H1 (cell line): ENCODE measurements at regions not wholly inside any gene's neighbourhood (a gene's known extent, or its start where the extent isn't known, plus 50 kb on each side); places are given as distances from the start of the nearest gene placed in this dataset.

ENCODE experiments used
- CTCF ChIA-PET: fragments of 300-600 bp; sonication (Branson Sonifier 250); formaldehyde crosslinking; loops from one replicate; lab custom pipeline; 2021; ENCODE audit not compliant: partially characterized antibody; lab: Charles Lee
- POLR2A ChIA-PET: fragments of 300-600 bp; sonication (Branson Sonifier 250); formaldehyde crosslinking; loops from one replicate; lab custom pipeline; 2021; ENCODE audit warnings: inconsistent platforms; ENCODE audit not compliant: partially characterized antibody; lab: Charles Lee
- DNase-seq, 2 experiments: peaks; one replicate each; pipeline versions ENCODE4 v3.0.0 to v3.0.0-alpha.2; 2010 to 2022; ENCODE audit warnings: low spot score in 2 of 2, low read depth in 1 of 2, mixed read lengths in 1 of 2
- FAIRE-seq: peaks from 2 replicates; lab custom pipeline; 2011; peaks lifted over from hg19 to GRCh38; lab: Jason Lieb, UNC
- H2AFZ ChIP-seq: 2 replicates; pipeline ENCODE4 v1.8.1; 2012; ENCODE audit warnings: low read length, inconsistent platforms
- H2AK5ac ChIP-seq: 2 replicates; pipeline ENCODE4 v1.6.1; 2013; ENCODE audit warnings: low read depth, low read length
- H2BK120ac ChIP-seq: replicated peaks from 2 replicates; pipeline ENCODE3; 2013; ENCODE audit warnings: low read depth, low read length, inconsistent platforms
- H2BK12ac ChIP-seq: 2 replicates; pipeline ENCODE4 v1.6.1; 2013; ENCODE audit warnings: low read depth, low read length
- H2BK15ac ChIP-seq: 2 replicates; pipeline ENCODE4 v1.6.1; 2013; ENCODE audit warnings: low read length
- H2BK20ac ChIP-seq: 2 replicates; pipeline ENCODE4 v1.6.1; 2013; ENCODE audit warnings: low read length
- H2BK5ac ChIP-seq: 2 replicates; pipeline ENCODE4 v1.6.1; 2013; ENCODE audit warnings: low read depth, low read length
- H3K14ac ChIP-seq: 2 replicates; pipeline ENCODE4 v1.6.1; 2013; ENCODE audit warnings: inconsistent platforms; ENCODE audit not compliant: insufficient read length
- H3K18ac ChIP-seq: 2 replicates; pipeline ENCODE4 v1.6.1; 2013; ENCODE audit warnings: low read length; ENCODE audit errors: extremely low read depth
- H3K23ac ChIP-seq: 2 replicates; pipeline ENCODE4 v1.6.1; 2013; ENCODE audit warnings: inconsistent platforms; ENCODE audit not compliant: insufficient read length
- H3K23me2 ChIP-seq: 2 replicates; pipeline ENCODE4 v1.6.1; 2013; ENCODE audit warnings: low read depth, low read length
- H3K27ac ChIP-seq: 2 replicates; pipeline ENCODE4 v1.6.1; 2011; ENCODE audit warnings: low read depth, low read length, inconsistent platforms
- H3K27me3 ChIP-seq, 4 experiments: replicated peaks in 1 of 4; 1 replicate in 1 of 4; 2 replicates in 3 of 4; pipeline versions ENCODE4 v1.6.1 to v1.8.1; 2011 to 2013; ENCODE audit warnings: low read length in 3 of 4, mild to moderate bottlenecking in 3 of 4, inconsistent platforms in 2 of 4, mixed read lengths in 2 of 4, moderate library complexity in 1 of 4; ENCODE audit not compliant: control insufficient read depth in 3 of 4, insufficient read depth in 3 of 4; ENCODE audit errors: extremely low read depth in 1 of 4
- H3K36me3 ChIP-seq, 4 experiments: 2 replicates each; pipeline versions ENCODE4 v1.6.1 to v1.8.1; 2011 to 2013; ENCODE audit warnings: mild to moderate bottlenecking in 4 of 4, low read length in 3 of 4, moderate library complexity in 2 of 4, control low read depth in 1 of 4, inconsistent platforms in 1 of 4; ENCODE audit not compliant: insufficient read depth in 4 of 4, control insufficient read depth in 2 of 4
- H3K4ac ChIP-seq: replicated peaks from 2 replicates; pipeline ENCODE3; 2013; ENCODE audit warnings: low read length, low read depth, mixed read lengths, inconsistent platforms; ENCODE audit not compliant: insufficient read length
- H3K4me1 ChIP-seq, 4 experiments: replicated peaks in 1 of 4; 1 replicate in 1 of 4; 2 replicates in 3 of 4; pipeline versions ENCODE4 v1.6.1 to v1.8.1; 2011 to 2013; ENCODE audit warnings: low read length in 3 of 4, inconsistent platforms in 2 of 4, mixed read lengths in 1 of 4; ENCODE audit not compliant: insufficient read depth in 4 of 4, control insufficient read depth in 3 of 4
- H3K4me2 ChIP-seq, 2 experiments: 2 replicates each; pipeline versions ENCODE4 v1.6.1 to v1.8.1; 2011 to 2013; ENCODE audit warnings: low read depth in 2 of 2, low read length in 2 of 2, control low read depth in 1 of 2, inconsistent platforms in 1 of 2, mild to moderate bottlenecking in 1 of 2; ENCODE audit not compliant: insufficient read depth in 1 of 2
- H3K4me3 ChIP-seq, 4 experiments: fragments of 200-600, 300-600 bp in 1 of 4; sonication (generic), shearing (Covaris generic), sonication (Bioruptor Twin) in 1 of 4; 2 replicates each; pipeline versions ENCODE4 v1.5.1 to v1.8.1; 2011 to 2016; ENCODE audit warnings: low read length in 4 of 4, low read depth in 3 of 4, control low read depth in 2 of 4, inconsistent platforms in 2 of 4, mild to moderate bottlenecking in 2 of 4, mixed read lengths in 1 of 4, moderate library complexity in 1 of 4; ENCODE audit not compliant: insufficient read depth in 2 of 4; ENCODE audit errors: extremely low read depth in 1 of 4
- H3K56ac ChIP-seq: replicated peaks from 2 replicates; pipeline ENCODE3; 2013; ENCODE audit warnings: low read depth, mild to moderate bottlenecking, mixed read lengths, low read length, inconsistent platforms; ENCODE audit not compliant: insufficient read length
- H3K79me1 ChIP-seq: 2 replicates; pipeline ENCODE4 v1.6.1; 2013; ENCODE audit warnings: low read depth, low read length, control low read depth
- H3K79me2 ChIP-seq, 2 experiments: 2 replicates each; pipeline versions ENCODE4 v1.6.1 to v1.8.1; 2012 to 2013; ENCODE audit warnings: low read length in 2 of 2, mild to moderate bottlenecking in 2 of 2, inconsistent platforms in 1 of 2; ENCODE audit not compliant: insufficient read depth in 2 of 2, control insufficient read depth in 1 of 2
- H3K9ac ChIP-seq, 4 experiments: replicated peaks in 1 of 4; 1 replicate in 1 of 4; 2 replicates in 3 of 4; pipeline versions ENCODE4 v1.6.1 to v1.8.1; 2011 to 2013; ENCODE audit warnings: low read depth in 3 of 4, low read length in 3 of 4, control low read depth in 2 of 4, mild to moderate bottlenecking in 2 of 4, moderate library complexity in 2 of 4, inconsistent platforms in 1 of 4; ENCODE audit errors: extremely low read depth in 1 of 4
- H3K9me3 ChIP-seq, 2 experiments: 2 replicates each; pipeline versions ENCODE4 v1.6.1 to v1.8.1; 2012 to 2013; ENCODE audit warnings: mild to moderate bottlenecking in 2 of 2, moderate library complexity in 2 of 2, control low read depth in 1 of 2, inconsistent platforms in 1 of 2, low read depth in 1 of 2, low read length in 1 of 2, mixed read lengths in 1 of 2; ENCODE audit not compliant: insufficient read depth in 2 of 2
- H4K20me1 ChIP-seq, 2 experiments: replicated peaks in 1 of 2; 2 replicates each; pipeline versions ENCODE3 to v1.8.1; 2011 to 2013; ENCODE audit warnings: inconsistent platforms in 2 of 2, low read length in 2 of 2, mild to moderate bottlenecking in 1 of 2; ENCODE audit not compliant: insufficient read depth in 2 of 2, control insufficient read depth in 1 of 2
- H4K5ac ChIP-seq: 2 replicates; pipeline ENCODE4 v1.6.1; 2013; ENCODE audit warnings: low read length, low read depth, mixed read lengths, inconsistent platforms; ENCODE audit not compliant: insufficient read length
- H4K8ac ChIP-seq: 2 replicates; pipeline ENCODE4 v1.8.0; 2013; ENCODE audit warnings: mild to moderate bottlenecking, moderate library complexity, low read length, inconsistent platforms; ENCODE audit not compliant: insufficient read depth; ENCODE audit errors: extremely low read depth
- H4K91ac ChIP-seq: replicated peaks from 2 replicates; pipeline ENCODE3; 2013; ENCODE audit warnings: low read length, mixed read lengths, inconsistent platforms; ENCODE audit not compliant: insufficient read length
- JUN ChIP-seq: IDR thresholded peaks from 2 replicates; pipeline ENCODE4 v1.6.1; 2011; ENCODE audit warnings: low read depth, mild to moderate bottlenecking, improper control_type of control experiment, low read length
- RBBP5 ChIP-seq: IDR thresholded peaks from 2 replicates; pipeline ENCODE4 v1.7.1; 2012; ENCODE audit warnings: low read depth, mild to moderate bottlenecking, inconsistent platforms, low read length, moderate library complexity, borderline replicate concordance
- WGBS, 2 experiments: shearing (Covaris generic) in 1 of 2; methylation state at CpG; one replicate each; pipeline versions ENCODE4 v1.1.6 to v1.1.7; 2013 to 2015; ENCODE audit warnings: low lambda C conversion rate in 2 of 2, mixed read lengths in 2 of 2, inconsistent platforms in 1 of 2, low coverage in 1 of 2, missing lambda C conversion rate in 1 of 2; ENCODE audit not compliant: insufficient replicate concordance in 2 of 2, insufficient coverage in 1 of 2, insufficient read length in 1 of 2; ENCODE audit errors: extremely low coverage in 1 of 2, missing lambda C conversion rate in 1 of 2; 5-methylcytosine and 5-hydroxymethylcytosine counted together

DNA sequence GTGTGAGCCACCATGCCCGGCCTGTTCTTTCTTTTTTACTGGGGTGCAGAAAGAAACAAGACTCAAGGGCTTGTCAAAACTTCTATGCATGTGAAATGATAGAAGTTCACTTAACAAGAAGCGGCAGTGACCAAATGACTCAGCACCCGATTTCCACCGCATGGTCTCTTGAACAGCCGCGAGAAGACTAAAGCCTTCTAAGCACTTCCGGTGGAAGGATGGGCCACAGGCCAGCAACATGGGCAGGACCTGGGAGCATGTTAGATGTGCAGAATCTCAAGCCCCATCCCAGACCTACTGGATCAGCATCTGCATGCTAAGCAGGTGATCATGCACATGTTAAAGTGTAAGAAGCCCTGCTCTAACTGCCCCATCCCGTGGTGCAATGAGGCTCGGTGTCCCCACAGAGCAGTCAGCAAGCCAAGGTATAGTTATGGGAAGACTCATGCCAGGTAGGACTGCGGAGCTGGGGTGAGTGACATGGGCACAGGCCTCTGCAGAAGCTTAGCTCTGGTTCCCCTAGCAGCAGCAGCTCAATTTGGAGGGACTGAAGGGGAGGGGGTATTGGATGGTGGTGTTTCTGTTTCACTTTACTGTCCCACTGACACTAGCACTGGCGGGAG lies 88.5 kb upstream of the HNF1B start:
- H3K4me1 ChIP-seq = peaks cover 0 to 4% (median 0%) of the 10 kb centered on the region in 4 experiments; a peak in 2 of 7 replicates
- TF ChIP-seq JUN (no peak), RBBP5 (no peak)
- FAIRE-seq = no peak
- ChIA-PET POLR2A (no interaction called here), CTCF (interaction anchor here (0.6 to 3.0 kb wide), 3 partner anchors 11 to 835 kb away, joined by 3 to 8 read pairs (median 4); no protein-coding TSS in a partner anchor)
- no peak overlapping the region for H3K14ac ChIP-seq
- no peaks in the 10 kb centered on the region for H3K79me1 ChIP-seq
- no peak overlapping the region for H2BK5ac ChIP-seq
- H2BK20ac ChIP-seq = no peak overlapping the region
- H3K4ac ChIP-seq = no peak overlapping the region
- H2AFZ ChIP-seq = no peak overlapping the region
- H2BK15ac ChIP-seq = no peak overlapping the region
- H3K23me2 ChIP-seq = no peaks in the 10 kb centered on the region
- 93% methylated on average over 11 of the region's 11 CpGs; no CpG with 5 or more reads in 1 of the 2 experiments for WGBS, 2 experiments
- H4K91ac ChIP-seq = no peak overlapping the region
- H3K4me2 ChIP-seq = no peak overlapping the region
- no peak for DNase-seq
- no peak overlapping the region for H2BK12ac ChIP-seq
- no peak overlapping the region for H2AK5ac ChIP-seq
- no peak overlapping the region for H3K23ac ChIP-seq
- no peak overlapping the region for H3K9ac ChIP-seq
- H4K20me1 ChIP-seq = peaks cover 0 to 2% of the 10 kb centered on the region in 2 experiments
- H3K9me3 ChIP-seq = no peaks in the 10 kb centered on the region
- no peak overlapping the region for H3K18ac ChIP-seq
- no peak overlapping the region for H2BK120ac ChIP-seq
- H3K79me2 ChIP-seq = no peaks in the 10 kb centered on the region
- no peaks in the 10 kb centered on the region for H3K36me3 ChIP-seq
- H3K27ac ChIP-seq = no peak overlapping the region
- H3K27me3 ChIP-seq = no peaks in the 10 kb centered on the region
- H3K4me3 ChIP-seq = no peak overlapping the region
- no peak overlapping the region for H4K8ac ChIP-seq
- H3K56ac ChIP-seq = no peak overlapping the region
- no peak overlapping the region for H4K5ac ChIP-seq
